ENCODE measurements at regions not wholly inside any gene's neighbourhood (a gene's known extent, or its start where the extent isn't known, plus 50 kb on each side); places are given as distances from the start of the nearest gene placed in this dataset.

- Mint-ChIP-seq H3K9me3 (peaks cover 5% of the 10 kb centered on the region), H3K4me1 (no peaks in the 10 kb centered on the region), H3K4me3 (no peak overlapping the region), H3K27ac (no peak overlapping the region), H3K36me3 (ENCODE audit: low read depth) (no peaks in the 10 kb centered on the region), H3K27me3 (no peaks in the 10 kb centered on the region)
- intact Hi-C loops (cut with micrococcal nuclease): no loop called here
- POLR2A ChIA-PET: no interaction called here
- CTCF ChIA-PET: no interaction called here
- no peak for ATAC-seq (ENCODE audit: low read depth)
- no peak for DNase-seq
- TF ChIP-seq CTCF (IDR thresholded peaks at IDR 0.05): no peak
These were observed 368.5 kb upstream of the TRIB2 start for GRCh38 chr2:12348216-12348615.

- H3K4me3 Mint-ChIP-seq: no peak overlapping the region
- ATAC-seq (ENCODE audit: low read depth) (no peak), DNase-seq (no peak)
- peaks cover 4% of the 10 kb centered on the region for H3K9me3 Mint-ChIP-seq
- H3K27ac Mint-ChIP-seq: no peak overlapping the region
- ChIA-PET POLR2A (no interaction called here), CTCF (no interaction called here)
- no peaks in the 10 kb centered on the region for H3K27me3 Mint-ChIP-seq
- H3K36me3 Mint-ChIP-seq (ENCODE audit: low read depth): no peaks in the 10 kb centered on the region
- H3K4me1 Mint-ChIP-seq: no peaks in the 10 kb centered on the region
- TF ChIP-seq CTCF (IDR thresholded peaks at IDR 0.05): no peak
- intact Hi-C loops (cut with micrococcal nuclease): no loop called here
These were observed 365.9 kb upstream of the TRIB2 start for GRCh38 chr2:12350821-12351220.

GRCh38 chr2:12352889-12353288, 363.8 kb upstream of the TRIB2 start:
- POLR2A ChIA-PET: no interaction called here
- intact Hi-C loops (cut with micrococcal nuclease): no loop called here
- ATAC-seq (ENCODE audit: low read depth): no peak

GRCh38 chr2:12361506-12361905, 355.2 kb upstream of the TRIB2 start:
- Mint-ChIP-seq H3K4me3 (no peak overlapping the region), H3K9me3 (peaks cover 10% of the 10 kb centered on the region), H3K4me1 (no peaks in the 10 kb centered on the region), H3K27ac (no peak overlapping the region), H3K36me3 (ENCODE audit: low read depth) (no peaks in the 10 kb centered on the region), H3K27me3 (no peaks in the 10 kb centered on the region)
- DNase-seq (no peak), ATAC-seq (ENCODE audit: low read depth) (no peak)
- TF ChIP-seq CTCF (IDR thresholded peaks at IDR 0.05): no peak
- ChIA-PET CTCF (no interaction called here), POLR2A (no interaction called here)
- intact Hi-C loops (cut with micrococcal nuclease): no loop called here

More at GRCh38 chr2:12352889-12353288, 363.8 kb upstream of the TRIB2 start:
- H3K27ac Mint-ChIP-seq: no peak overlapping the region
- CTCF ChIA-PET: no interaction called here
- no peaks in the 10 kb centered on the region for H3K4me1 Mint-ChIP-seq
- no peak for DNase-seq
- no peaks in the 10 kb centered on the region for H3K27me3 Mint-ChIP-seq
- H3K36me3 Mint-ChIP-seq (ENCODE audit: low read depth): no peaks in the 10 kb centered on the region
- H3K4me3 Mint-ChIP-seq: no peak overlapping the region
- TF ChIP-seq CTCF (IDR thresholded peaks at IDR 0.05): no peak
- peaks cover 7% of the 10 kb centered on the region for H3K9me3 Mint-ChIP-seq

GRCh38 chr2:12363138-12363537, 353.6 kb upstream of the TRIB2 start:
- ChIA-PET POLR2A (no interaction called here), CTCF (no interaction called here)
- Mint-ChIP-seq H3K27ac (no peak overlapping the region), H3K27me3 (no peaks in the 10 kb centered on the region), H3K4me1 (no peaks in the 10 kb centered on the region), H3K36me3 (ENCODE audit: low read depth) (no peaks in the 10 kb centered on the region), H3K4me3 (no peak overlapping the region), H3K9me3 (peaks cover 10% of the 10 kb centered on the region)
- intact Hi-C loops (cut with micrococcal nuclease): no loop called here
- DNase-seq: no peak
- no peak for ATAC-seq (ENCODE audit: low read depth)
- no peak for TF ChIP-seq CTCF (IDR thresholded peaks at IDR 0.05)
